Fibroblast of lung (primary cell): ENCODE measurements at regions not wholly inside any gene's neighbourhood (a gene's known extent, or its start where the extent isn't known, plus 50 kb on each side); places are given as distances from the start of the nearest gene placed in this dataset.

ENCODE experiments used
- DNase-seq, 2 donors: peaks; one replicate each; pipeline versions ENCODE4 v3.0.0 to v3.0.0-alpha.2; 2010; ENCODE audit warnings: low read depth in 2 of 2
- H2AFZ ChIP-seq: 2 replicates; pipeline ENCODE4 v1.5.1; 2012; ENCODE audit warnings: low read length, control low read depth, inconsistent platforms
- H3K27ac ChIP-seq: 2 replicates; pipeline ENCODE4 v1.5.1; 2011; ENCODE audit warnings: low read length, control low read depth; ENCODE audit not compliant: insufficient read depth
- H3K27me3 ChIP-seq: 2 replicates; pipeline ENCODE4 v1.5.1; 2011; ENCODE audit warnings: mild to moderate bottlenecking, low read length; ENCODE audit not compliant: control insufficient read depth, insufficient read depth
- H3K36me3 ChIP-seq: 2 replicates; pipeline ENCODE4 v1.5.1; 2011; ENCODE audit warnings: low read length; ENCODE audit not compliant: control insufficient read depth, insufficient read depth
- H3K4me1 ChIP-seq: 2 replicates; pipeline ENCODE4 v1.5.1; 2011; ENCODE audit warnings: low read length; ENCODE audit not compliant: control insufficient read depth, insufficient read depth; ENCODE audit errors: extremely low read depth
- H3K4me2 ChIP-seq: 2 replicates; pipeline ENCODE4 v1.5.1; 2011; ENCODE audit warnings: low read length, control low read depth; ENCODE audit not compliant: insufficient read depth; ENCODE audit errors: extremely low read depth
- H3K4me3 ChIP-seq, 4 experiments: fragments of 200-600 bp in 1 of 4; sonication (generic) in 1 of 4; replicated peaks in 1 of 4; 2 replicates each; pipeline ENCODE4 v1.5.1; 2011 to 2016; ENCODE audit warnings: low read length in 4 of 4, low read depth in 3 of 4, mild to moderate bottlenecking in 3 of 4, control low read depth in 2 of 4, inconsistent platforms in 1 of 4, mixed read lengths in 1 of 4; ENCODE audit not compliant: insufficient read depth in 1 of 4; ENCODE audit errors: control extremely low read depth in 1 of 4
- H3K79me2 ChIP-seq: 2 replicates; pipeline ENCODE4 v1.5.1; 2012; ENCODE audit warnings: mild to moderate bottlenecking, low read length, inconsistent platforms; ENCODE audit not compliant: control insufficient read depth, insufficient read depth
- H3K9ac ChIP-seq: 2 replicates; pipeline ENCODE4 v1.5.1; 2011; ENCODE audit warnings: mild to moderate bottlenecking, low read length, control low read depth; ENCODE audit not compliant: insufficient read depth
- H3K9me3 ChIP-seq: 2 replicates; pipeline ENCODE4 v1.5.1; 2012; ENCODE audit warnings: low read depth, low read length; ENCODE audit not compliant: control insufficient read depth, insufficient read depth
- H4K20me1 ChIP-seq: 2 replicates; pipeline ENCODE4 v1.5.1; 2011; ENCODE audit warnings: low read length; ENCODE audit not compliant: control insufficient read depth, insufficient read depth; ENCODE audit errors: extremely low read depth
- EZH2 ChIP-seq: IDR thresholded peaks from 2 replicates; pipeline ENCODE4 v1.5.1; 2012; ENCODE audit warnings: low read length, control low read depth, mild to moderate bottlenecking; ENCODE audit errors: missing control alignments
- TF ChIP-seq, protein P1 (sequence below), 2 donors: IDR thresholded peaks in 1 of 2; conservative IDR thresholded peaks in 1 of 2; 1 replicate in 1 of 2; 2 replicates in 1 of 2; pipeline ENCODE4 v1.5.1; 2011 to 2012; ENCODE audit warnings: low read length in 2 of 2, control low read depth in 1 of 2, inconsistent platforms in 1 of 2, low read depth in 1 of 2, mild to moderate bottlenecking in 1 of 2

DNA sequence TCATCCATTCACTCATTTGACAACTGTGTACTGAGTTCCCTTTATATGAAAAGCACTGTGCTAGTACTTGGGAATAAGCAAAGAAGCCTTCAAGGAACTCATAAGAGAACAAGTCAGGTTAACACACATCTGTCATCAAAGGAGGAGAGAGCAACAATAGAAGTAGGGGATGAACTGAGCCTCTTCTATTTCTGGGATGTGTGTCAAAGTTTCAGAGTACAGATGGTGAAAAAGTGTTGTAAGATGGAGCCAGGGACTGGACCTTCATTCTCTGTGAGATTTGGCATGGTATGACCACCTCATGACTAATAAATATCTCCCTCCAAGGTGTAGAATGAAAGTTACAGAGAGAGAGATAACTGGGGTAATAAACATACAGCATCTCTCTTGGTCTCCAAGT, 349.8 kb upstream of the PLET1 start:
- H2AFZ ChIP-seq, result no peak overlapping the region
- no peak for DNase-seq
- H3K4me2 ChIP-seq, result no peak overlapping the region
- TF ChIP-seq, protein P1, sequence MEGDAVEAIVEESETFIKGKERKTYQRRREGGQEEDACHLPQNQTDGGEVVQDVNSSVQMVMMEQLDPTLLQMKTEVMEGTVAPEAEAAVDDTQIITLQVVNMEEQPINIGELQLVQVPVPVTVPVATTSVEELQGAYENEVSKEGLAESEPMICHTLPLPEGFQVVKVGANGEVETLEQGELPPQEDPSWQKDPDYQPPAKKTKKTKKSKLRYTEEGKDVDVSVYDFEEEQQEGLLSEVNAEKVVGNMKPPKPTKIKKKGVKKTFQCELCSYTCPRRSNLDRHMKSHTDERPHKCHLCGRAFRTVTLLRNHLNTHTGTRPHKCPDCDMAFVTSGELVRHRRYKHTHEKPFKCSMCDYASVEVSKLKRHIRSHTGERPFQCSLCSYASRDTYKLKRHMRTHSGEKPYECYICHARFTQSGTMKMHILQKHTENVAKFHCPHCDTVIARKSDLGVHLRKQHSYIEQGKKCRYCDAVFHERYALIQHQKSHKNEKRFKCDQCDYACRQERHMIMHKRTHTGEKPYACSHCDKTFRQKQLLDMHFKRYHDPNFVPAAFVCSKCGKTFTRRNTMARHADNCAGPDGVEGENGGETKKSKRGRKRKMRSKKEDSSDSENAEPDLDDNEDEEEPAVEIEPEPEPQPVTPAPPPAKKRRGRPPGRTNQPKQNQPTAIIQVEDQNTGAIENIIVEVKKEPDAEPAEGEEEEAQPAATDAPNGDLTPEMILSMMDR (conservative IDR thresholded peaks at IDR 0.05 in 1 of 2, IDR thresholded peaks at IDR 0.05 in 1 of 2; ENCODE audit: low read depth in 1 of 2, low read length in 2 of 2), result no peak
- no peak for TF ChIP-seq EZH2
- H3K9ac ChIP-seq, result no peak overlapping the region
- H3K4me1 ChIP-seq, result no peaks in the 10 kb centered on the region
- no peaks in the 10 kb centered on the region for H3K9me3 ChIP-seq
- no peaks in the 10 kb centered on the region for H3K27me3 ChIP-seq
- no peak overlapping the region for H3K4me3 ChIP-seq
- no peaks in the 10 kb centered on the region for H3K79me2 ChIP-seq
- H3K36me3 ChIP-seq, result no peaks in the 10 kb centered on the region
- no peak overlapping the region for H3K27ac ChIP-seq
- H4K20me1 ChIP-seq, result no peaks in the 10 kb centered on the region

DNA sequence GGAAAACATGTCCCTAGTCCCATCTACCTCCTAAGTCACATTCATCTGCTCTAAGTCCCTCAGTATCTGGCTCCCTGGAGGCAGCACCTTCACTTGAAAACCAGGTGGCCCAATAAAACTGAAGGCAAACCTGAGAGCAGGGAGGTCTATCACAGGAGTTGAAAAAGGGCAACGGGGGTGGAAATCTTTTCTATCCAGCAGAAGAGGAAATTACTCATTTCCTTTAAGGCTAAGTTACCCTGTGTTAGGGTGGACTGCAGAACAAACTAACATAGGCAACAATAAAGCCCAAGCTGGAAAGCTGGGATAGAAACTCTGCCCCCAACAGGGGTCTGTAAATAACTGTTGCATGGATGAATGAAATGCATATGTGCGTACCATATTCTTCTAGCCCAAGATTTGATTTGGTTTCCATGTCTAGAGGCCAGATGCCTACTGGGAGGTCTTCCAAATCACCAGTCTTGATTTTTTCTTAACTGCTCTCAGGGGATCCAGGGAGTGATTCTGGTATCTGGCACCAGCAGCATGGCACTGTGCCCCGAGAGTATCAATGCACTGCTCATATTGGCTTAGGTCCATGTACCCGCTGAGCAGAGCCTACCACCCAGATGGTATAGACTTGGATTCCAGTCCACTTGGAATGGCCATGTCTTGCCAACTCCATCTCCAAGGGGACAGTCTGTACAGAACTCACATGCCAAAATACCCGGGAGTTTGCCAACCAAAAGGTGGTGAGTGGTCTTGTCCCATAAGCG, 350.0 kb upstream of the NCAM1 start:
- Histone ChIP-seq H3K79me2 (no peaks in the 10 kb centered on the region), H3K4me2 (no peak overlapping the region), H2AFZ (no peak overlapping the region), H3K9ac (no peak overlapping the region), H4K20me1 (no peaks in the 10 kb centered on the region), H3K9me3 (no peaks in the 10 kb centered on the region), H3K4me1 (no peaks in the 10 kb centered on the region), H3K27ac (no peak overlapping the region), H3K27me3 (no peaks in the 10 kb centered on the region), H3K4me3 (no peak overlapping the region), H3K36me3 (no peaks in the 10 kb centered on the region)
- no peak for TF ChIP-seq EZH2
- TF ChIP-seq, protein P1 (conservative IDR thresholded peaks at IDR 0.05 in 1 of 2, IDR thresholded peaks at IDR 0.05 in 1 of 2; ENCODE audit: low read depth in 1 of 2, low read length in 2 of 2), result no peak
- DNase-seq, result no peak

DNA sequence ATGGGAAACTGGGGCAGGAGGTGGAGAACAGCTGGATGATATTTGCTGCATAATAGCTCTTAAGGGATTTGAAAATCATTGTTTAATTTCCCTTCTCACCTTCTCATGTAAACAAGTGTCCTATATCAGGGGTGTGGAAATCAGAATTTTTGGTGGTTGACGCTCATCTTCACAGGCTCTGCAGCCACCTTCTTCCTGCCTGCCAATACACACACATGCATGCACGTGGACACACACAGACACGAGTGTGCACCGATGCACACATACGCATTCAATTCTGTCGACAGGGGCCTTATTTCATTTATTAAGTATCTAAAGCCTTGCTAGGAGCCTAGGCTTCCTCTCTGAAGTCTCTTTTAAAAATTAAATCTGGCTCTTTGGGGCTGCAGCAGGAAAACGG, 349.4 kb upstream of the NCAM1 start:
- Histone ChIP-seq H3K27me3 (no peaks in the 10 kb centered on the region), H3K4me1 (no peaks in the 10 kb centered on the region), H3K9ac (no peak overlapping the region), H3K4me2 (no peak overlapping the region), H4K20me1 (no peaks in the 10 kb centered on the region), H3K9me3 (no peaks in the 10 kb centered on the region), H3K79me2 (no peaks in the 10 kb centered on the region), H3K27ac (no peak overlapping the region), H3K36me3 (no peaks in the 10 kb centered on the region), H2AFZ (no peak overlapping the region), H3K4me3 (no peak overlapping the region)
- TF ChIP-seq, protein P1 (conservative IDR thresholded peaks at IDR 0.05 in 1 of 2, IDR thresholded peaks at IDR 0.05 in 1 of 2; ENCODE audit: low read depth in 1 of 2, low read length in 2 of 2), result no peak
- no peak for TF ChIP-seq EZH2
- no peak for DNase-seq
